ENCODE measurements at regions not wholly inside any gene's neighbourhood (a gene's known extent, or its start where the extent isn't known, plus 50 kb on each side); places are given as distances from the start of the nearest gene placed in this dataset.

- DNase-seq = no peak
These were observed 107.6 kb downstream of the AMER1 start for GRCh38 chrX:64097891-64098290.

- peak; percentile 9 for DNase-seq
These were observed 111.7 kb downstream of the AMER1 start for GRCh38 chrX:64093761-64094160.
